ENCODE measurements at regions not wholly inside any gene's neighbourhood (a gene's known extent, or its start where the extent isn't known, plus 50 kb on each side); places are given as distances from the start of the nearest gene placed in this dataset.
"Not testable (repeated sequence)": the region's sequence is repeated elsewhere in the genome, so short reads cannot be mapped to it uniquely, and the experiment has no call there.

DNA sequence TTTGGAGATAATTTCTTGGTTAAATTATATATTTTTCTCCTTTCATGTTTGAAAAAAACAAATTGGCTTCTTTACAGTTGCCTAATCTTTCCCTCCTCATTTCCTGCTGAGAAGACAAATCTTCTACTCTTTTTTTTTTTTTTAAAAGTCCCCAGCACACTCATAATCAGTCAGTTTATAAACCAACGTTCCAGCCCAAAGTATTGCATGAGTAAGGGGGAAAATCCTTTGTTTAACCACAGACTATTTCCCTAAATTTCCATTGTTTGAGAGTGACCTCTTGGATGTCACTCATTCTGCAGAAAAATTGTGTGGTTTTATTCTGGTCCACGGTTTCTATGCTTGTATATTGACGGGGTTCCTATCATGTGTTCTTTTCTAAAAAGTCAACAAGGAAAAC, 55.1 kb upstream of the TLR4 start:
- DNase-seq = no peak

GRCh38 chr9:117644932-117645636, 59.1 kb upstream of the TLR4 start:
- no peak for DNase-seq

GRCh38 chr9:117644133-117644931, 59.9 kb upstream of the TLR4 start:
- peak in 3 of 5 donors; percentile 10 to 38 (median 25) for DNase-seq

GRCh38 chr9:117643288-117643654, 60.9 kb upstream of the TLR4 start:
- DNase-seq = no peak

DNA sequence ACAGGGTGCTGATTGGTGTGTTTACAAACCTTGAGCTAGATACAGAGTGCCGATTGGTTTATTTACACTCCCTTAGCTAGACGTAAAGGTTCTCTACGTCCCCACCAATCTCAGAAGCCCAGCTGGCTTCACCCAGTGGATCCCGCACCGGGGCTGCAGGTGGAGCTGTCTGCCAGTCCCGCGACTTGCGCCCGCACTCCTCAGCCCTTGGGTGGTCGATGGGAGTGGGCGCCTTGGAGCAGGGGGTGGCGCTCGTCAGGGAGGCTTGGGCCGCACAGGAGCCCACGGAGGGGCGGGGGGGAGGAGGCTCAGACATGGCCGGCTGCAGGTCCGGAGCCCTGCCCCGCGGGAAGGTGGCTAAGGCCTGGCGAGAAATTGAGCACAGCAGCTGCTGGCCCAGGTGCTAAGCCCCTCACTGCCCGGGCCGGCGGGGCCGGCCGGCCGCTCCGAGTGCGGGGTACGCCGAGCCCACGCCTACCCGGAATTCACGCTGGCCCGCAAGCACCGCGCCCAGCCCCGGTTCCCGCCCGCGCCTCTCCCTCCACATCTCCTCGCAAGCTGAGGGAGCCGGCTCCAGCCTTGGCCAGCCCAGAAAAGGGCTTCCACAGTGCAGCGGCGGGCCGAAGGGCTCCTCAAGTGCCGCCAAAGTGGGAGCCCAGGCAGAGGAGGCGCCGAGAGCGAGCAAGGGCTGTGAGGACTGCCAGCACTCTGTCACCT, 61.5 kb upstream of the TLR4 start:
- not testable (repeated sequence) for DNase-seq

DNA sequence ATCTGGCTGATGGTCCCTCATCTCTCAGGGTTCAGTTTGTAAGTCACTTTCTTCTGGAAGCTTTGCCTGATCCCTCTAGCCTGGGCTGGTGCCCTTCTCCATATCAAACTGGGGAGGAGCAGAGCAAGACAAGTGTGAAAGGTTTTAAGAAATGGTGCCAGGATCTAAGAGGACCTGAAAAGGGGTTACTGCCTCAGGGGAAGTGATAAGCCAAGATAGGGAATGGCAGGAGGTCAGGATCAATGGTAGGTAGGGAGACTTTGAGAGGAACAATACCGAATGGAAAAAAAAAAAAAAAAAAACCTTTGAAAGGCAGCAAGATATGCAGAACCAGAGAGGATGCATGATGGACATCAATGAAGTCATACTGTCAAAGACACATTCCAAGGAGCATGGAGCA, 67.5 kb upstream of the TLR4 start:
- no peak for DNase-seq

- no peak for DNase-seq
Observed at GRCh38 chr9:117625154-117625553, 79.0 kb upstream of the TLR4 start.

GRCh38 chr9:117624106-117624505, 80.1 kb upstream of the TLR4 start:
- DNase-seq = no peak

DNA sequence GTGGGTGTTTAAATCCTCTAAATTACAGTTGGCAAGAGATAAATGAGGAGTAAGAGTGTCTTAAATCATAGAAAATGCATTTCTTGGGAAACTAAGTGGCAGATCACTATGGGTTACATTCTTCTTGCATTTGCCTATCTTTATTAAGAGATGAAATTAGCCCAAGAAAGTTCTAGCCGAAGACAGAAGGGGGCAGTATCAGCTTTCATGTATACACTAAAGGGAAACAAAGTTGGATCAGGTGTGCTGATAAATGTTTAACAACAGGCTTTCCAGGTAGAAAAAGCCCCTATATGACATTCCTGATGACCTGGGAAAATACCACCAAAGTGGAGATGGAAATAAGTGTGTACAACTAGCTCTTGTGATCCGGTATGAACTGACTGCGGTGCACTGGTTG, 81.9 kb upstream of the TLR4 start:
- DNase-seq = no peak

- no peak for DNase-seq
Observed at GRCh38 chr9:117616431-117616831, 87.8 kb upstream of the TLR4 start.

DNA sequence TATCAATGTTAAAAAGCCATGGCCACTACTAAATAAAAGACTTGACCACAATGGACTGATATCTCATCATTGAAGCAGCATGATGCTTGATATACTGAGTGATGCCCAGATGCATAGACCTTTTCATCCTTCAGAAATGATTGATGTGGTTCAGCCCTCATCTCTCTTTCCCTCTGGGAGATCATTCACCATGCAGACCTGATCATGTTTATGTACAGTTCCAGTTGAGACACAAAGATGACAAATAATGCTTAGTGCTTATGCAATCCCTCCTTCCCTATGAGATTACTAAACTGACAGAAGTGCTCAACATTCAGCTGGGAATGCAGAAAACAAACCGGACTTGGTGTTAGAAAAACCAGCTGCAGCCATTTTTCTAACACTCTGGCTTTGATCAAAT, 91.9 kb upstream of the TLR4 start:
- no peak for DNase-seq

GRCh38 chr9:117597977-117598376, 106.2 kb upstream of the TLR4 start:
- no peak for DNase-seq

DNA sequence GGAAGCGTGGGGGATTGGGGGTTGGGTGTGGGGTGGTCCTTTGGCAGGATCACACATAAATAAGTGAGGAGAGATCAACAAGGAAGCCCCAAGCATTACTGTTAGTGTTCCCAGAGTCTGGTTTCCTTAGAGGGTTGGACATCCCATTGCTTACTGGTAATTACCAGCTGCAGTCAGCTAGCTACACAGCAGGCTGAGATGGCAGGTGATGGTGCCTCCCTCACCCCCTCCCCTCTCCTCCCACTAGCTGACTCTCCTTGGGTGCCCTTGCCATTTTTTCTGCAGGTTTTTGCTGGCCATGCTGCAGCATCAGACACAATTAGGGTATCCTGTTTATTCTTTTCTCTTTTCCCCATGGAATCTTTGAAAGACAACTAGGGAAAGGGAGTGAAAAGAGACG, 107.5 kb upstream of the TLR4 start:
- DNase-seq = no peak

DNA sequence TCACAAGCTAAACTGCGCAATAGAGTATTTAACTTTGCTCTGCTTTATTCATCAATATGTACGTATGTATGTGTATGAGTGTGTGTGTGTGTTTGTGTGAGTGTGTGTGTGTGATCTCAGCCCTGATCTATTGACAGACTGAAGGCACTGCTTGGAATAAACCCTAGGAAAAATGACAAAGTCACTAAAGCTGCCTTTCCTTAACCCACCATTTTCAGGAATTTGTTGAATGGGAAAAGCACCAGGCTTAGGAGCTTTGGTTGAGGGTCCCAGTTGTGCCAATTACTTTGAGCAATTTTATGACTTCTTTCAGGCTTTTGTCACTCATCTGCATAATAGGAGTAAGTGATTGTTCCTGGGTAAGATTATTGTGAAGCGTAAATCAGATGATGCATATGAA, 108.6 kb upstream of the TLR4 start:
- DNase-seq = no peak

DNA sequence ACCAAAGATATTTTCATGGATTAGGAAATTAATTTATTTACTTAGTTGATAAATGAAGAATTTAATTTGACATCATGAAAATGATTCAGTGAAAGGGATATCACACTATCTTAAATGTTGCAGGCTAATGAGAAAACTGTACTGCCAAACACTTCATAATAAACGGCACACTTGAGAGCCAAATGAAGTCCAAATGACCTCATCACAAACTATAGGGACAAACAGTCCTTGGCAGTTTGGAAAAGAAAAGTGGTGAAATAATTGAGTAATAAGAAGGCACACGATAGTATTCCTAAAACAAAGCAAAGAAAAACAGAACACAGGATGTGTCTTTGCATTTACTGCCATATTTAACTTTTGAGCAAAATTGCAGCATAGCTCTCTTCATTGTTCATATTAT, 116.9 kb upstream of the TLR4 start:
- DNase-seq = no peak

DNA sequence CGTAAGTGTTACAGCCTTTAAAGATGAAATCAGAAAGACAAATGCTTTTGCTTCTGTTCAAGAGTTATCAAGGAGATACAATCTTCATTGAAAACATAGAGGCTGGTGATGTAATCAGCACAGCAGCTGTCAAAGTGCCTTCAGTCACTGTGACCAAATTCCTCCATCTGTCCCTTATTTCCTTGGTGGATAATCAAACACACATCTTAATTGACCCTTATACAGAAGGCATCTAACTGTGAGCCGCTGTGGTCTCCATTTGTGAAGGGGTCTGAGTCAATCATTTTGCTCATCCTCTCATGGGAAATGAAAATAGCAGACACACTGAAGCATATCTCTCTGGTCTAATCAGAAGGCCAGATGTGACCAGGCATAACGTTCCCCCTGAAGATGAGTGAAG, 130.1 kb upstream of the TLR4 start:
- no peak for DNase-seq

DNA sequence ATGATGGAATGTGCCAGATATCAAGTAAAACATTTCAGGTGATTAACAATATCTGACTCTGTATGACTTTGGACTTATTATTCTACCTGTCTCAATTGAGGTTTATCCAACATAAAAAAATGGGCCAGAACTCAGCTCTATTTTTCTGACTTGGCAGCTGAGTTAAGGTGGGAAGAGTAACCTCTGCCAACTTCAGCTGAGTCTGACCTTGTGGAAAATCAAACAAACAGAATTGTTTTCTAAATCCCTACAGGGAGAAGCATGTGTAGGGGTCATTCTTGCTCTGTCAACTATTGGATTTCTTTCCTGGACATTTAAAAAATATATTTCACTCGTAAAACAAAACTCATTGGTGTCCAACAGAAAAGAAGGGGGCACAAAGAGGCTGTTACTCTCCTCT, 139.4 kb upstream of the TLR4 start:
- DNase-seq = no peak

DNA sequence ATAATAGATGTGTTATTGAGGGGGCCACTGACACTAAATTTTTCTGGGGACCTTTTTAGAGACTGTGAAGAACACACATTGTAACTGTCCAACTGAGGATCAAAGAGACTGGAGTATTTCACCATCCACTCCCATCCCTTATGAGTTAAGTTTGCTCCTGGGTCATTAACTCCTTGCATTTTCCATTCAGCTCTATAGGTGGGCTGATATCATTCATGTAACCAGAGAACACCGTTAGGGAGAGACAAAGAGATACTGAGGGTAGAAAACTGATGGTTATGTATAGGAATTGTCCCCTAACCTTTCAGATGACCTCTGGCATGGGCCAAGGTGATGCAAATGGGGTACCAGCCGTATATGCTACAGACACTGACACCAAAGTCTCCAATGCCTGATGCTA, 142.4 kb upstream of the TLR4 start:
- DNase-seq = no peak

GRCh38 chr9:117555964-117556629, 141.2 kb upstream of the ASTN2 start:
- peak in 2 of 5 donors; percentile 1 to 10 for DNase-seq

DNA sequence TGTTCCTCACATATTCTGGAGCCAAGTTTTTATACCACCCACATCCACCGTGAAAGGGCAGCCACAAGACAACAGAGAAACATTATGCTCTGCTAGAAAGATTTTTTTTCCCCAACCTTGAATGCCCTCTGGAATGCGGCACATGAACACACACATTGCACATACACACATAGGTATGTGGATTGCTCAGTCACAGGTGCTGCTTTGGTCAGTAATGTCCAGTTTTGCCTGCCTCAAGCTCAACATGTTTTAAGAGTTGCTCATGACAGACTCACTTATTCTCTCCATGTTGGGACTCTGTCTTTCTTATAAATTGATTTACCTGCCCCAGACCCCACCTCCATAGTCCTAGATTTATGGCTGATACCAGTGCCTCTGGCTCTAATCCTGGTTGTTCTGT, 138.0 kb upstream of the ASTN2 start:
- no peak for DNase-seq

GRCh38 chr9:117551171-117551570, 136.3 kb upstream of the ASTN2 start:
- no peak for DNase-seq

- DNase-seq = no peak
Observed at GRCh38 chr9:117549444-117549843, 134.6 kb upstream of the ASTN2 start.

- no peak for DNase-seq
Observed at GRCh38 chr9:117548556-117548955, 133.7 kb upstream of the ASTN2 start.

Data from T-helper 1 cell (primary cell).